ENCODE measurements at regions not wholly inside any gene's neighbourhood (a gene's known extent, or its start where the extent isn't known, plus 50 kb on each side); places are given as distances from the start of the nearest gene placed in this dataset.

DNA sequence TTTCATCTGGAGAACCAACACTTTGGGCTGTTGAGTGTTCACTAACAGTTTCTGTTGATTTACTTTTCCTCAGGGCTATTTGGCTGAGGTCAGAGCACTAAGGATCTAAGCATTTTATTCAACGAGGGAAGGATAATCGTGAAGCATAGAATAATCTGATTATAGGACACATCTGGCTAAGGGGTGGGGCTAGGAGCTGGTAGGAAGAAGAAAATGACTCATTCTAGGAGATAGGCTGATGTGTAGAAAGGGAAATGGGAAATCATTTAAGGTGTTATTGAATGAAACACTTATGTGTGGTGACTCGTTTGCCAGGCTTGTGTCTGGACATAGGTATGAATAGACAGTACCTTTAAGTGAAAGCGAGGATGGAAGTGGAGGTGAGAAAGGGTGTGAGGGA is 167.2 kb downstream of the ETNK1 start:
- no peak overlapping the region for H3K27ac ChIP-seq (ENCODE audit: low read length)
- H3K27me3 ChIP-seq (ENCODE audit: control insufficient read depth, insufficient read depth, low read length): no peaks in the 10 kb centered on the region
- H3K4me1 ChIP-seq (ENCODE audit: control insufficient read depth, low read depth, low read length): no peaks in the 10 kb centered on the region
- H3K4me3 ChIP-seq (ENCODE audit: low read length): no peak overlapping the region
- H3K9ac ChIP-seq (ENCODE audit: low read length): no peak overlapping the region
- H3K36me3 ChIP-seq (ENCODE audit: control insufficient read depth, low read depth, low read length): no peaks in the 10 kb centered on the region
- H3K9me3 ChIP-seq (ENCODE audit: control insufficient read depth, low read depth, low read length): no peaks in the 10 kb centered on the region

DNA sequence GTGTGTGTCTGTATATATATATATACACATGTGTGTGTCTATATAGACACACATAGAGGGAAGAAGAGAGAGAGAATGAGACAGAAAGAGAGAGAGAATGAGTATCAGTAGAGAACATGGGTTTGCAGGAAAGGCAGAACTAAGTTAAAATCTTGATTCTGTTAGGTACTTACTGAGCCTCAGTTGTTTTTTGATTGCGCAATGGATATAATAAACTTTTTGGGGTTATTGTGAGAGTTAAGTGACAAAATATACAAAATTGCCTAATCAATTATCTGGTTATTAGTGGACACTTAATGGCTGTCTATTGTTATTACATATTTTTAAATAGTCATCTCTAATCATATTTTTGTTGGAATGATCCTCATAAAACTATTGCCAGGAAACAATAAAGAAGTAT is 169.0 kb downstream of the ETNK1 start:
- H3K36me3 ChIP-seq (ENCODE audit: control insufficient read depth, low read depth, low read length): no peaks in the 10 kb centered on the region
- no peak overlapping the region for H3K9ac ChIP-seq (ENCODE audit: low read length)
- H3K27ac ChIP-seq (ENCODE audit: low read length): no peak overlapping the region
- H3K27me3 ChIP-seq (ENCODE audit: control insufficient read depth, insufficient read depth, low read length): no peaks in the 10 kb centered on the region
- H3K4me1 ChIP-seq (ENCODE audit: control insufficient read depth, low read depth, low read length): peaks cover 5% of the 10 kb centered on the region
- H3K4me3 ChIP-seq (ENCODE audit: low read length): no peak overlapping the region
- H3K9me3 ChIP-seq (ENCODE audit: control insufficient read depth, low read depth, low read length): no peaks in the 10 kb centered on the region

GRCh38 chr12:22796941-22797630 is 172.1 kb downstream of the ETNK1 start:
- Histone ChIP-seq H3K4me3 (ENCODE audit: low read length) (no peak overlapping the region), H3K9ac (ENCODE audit: low read length) (no peak overlapping the region), H3K36me3 (ENCODE audit: control insufficient read depth, low read depth, low read length) (no peaks in the 10 kb centered on the region), H3K27ac (ENCODE audit: low read length) (no peak overlapping the region), H3K4me1 (ENCODE audit: control insufficient read depth, low read depth, low read length) (peaks cover 5% of the 10 kb centered on the region), H3K27me3 (ENCODE audit: control insufficient read depth, insufficient read depth, low read length) (no peaks in the 10 kb centered on the region), H3K9me3 (ENCODE audit: control insufficient read depth, low read depth, low read length) (no peaks in the 10 kb centered on the region)

GRCh38 chr12:22797701-22798100 is 172.7 kb downstream of the ETNK1 start:
- no peaks in the 10 kb centered on the region for H3K36me3 ChIP-seq (ENCODE audit: control insufficient read depth, low read depth, low read length)
- no peak overlapping the region for H3K4me3 ChIP-seq (ENCODE audit: low read length)
- H3K27me3 ChIP-seq (ENCODE audit: control insufficient read depth, insufficient read depth, low read length): no peaks in the 10 kb centered on the region
- no peak overlapping the region for H3K9ac ChIP-seq (ENCODE audit: low read length)
- peaks cover 5% of the 10 kb centered on the region for H3K4me1 ChIP-seq (ENCODE audit: control insufficient read depth, low read depth, low read length)
- no peak overlapping the region for H3K27ac ChIP-seq (ENCODE audit: low read length)
- H3K9me3 ChIP-seq (ENCODE audit: control insufficient read depth, low read depth, low read length): no peaks in the 10 kb centered on the region

DNA sequence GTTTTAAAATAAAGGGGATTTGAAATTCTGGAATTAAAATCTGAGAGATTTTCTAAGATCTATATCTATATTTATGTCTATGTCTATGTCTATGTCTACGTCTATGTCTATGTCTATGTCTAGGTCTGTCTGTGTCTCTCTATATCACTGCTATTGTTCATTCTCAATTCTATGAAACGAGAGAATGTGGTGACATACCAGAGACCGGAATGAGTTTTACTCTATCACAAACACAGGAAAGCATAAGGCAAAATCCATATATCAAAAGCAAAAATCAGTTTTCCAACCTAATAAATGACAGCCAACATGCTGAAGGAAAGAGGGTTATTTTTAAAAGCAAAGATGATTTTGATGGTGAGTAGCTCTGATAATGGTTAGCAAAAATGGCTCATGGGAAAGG is 173.1 kb downstream of the ETNK1 start:
- Histone ChIP-seq H3K36me3 (ENCODE audit: control insufficient read depth, low read depth, low read length) (no peaks in the 10 kb centered on the region), H3K27me3 (ENCODE audit: control insufficient read depth, insufficient read depth, low read length) (no peaks in the 10 kb centered on the region), H3K4me1 (ENCODE audit: control insufficient read depth, low read depth, low read length) (peaks cover 5% of the 10 kb centered on the region), H3K4me3 (ENCODE audit: low read length) (no peak overlapping the region), H3K9me3 (ENCODE audit: control insufficient read depth, low read depth, low read length) (no peaks in the 10 kb centered on the region), H3K9ac (ENCODE audit: low read length) (no peak overlapping the region), H3K27ac (ENCODE audit: low read length) (no peak overlapping the region)

DNA sequence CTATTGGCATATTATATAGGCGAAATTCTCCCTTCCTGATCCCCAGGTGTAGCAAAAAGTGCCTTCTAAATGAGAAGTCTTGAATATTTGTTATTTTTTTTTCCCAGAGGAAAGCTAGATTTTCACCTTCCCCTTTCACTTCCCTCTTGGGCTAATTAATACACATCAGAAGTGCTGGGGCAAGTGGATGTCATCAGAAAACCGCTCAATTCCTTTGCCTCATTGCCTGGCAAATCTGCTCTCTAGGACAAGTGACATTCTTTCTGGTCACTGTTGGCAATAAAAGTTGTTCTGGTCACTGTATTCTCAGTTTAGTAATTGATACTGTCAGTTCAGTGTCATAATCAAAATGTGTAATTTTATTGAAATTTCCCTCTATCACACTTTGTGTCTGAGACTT is 174.5 kb downstream of the ETNK1 start:
- H3K9ac ChIP-seq (ENCODE audit: low read length): no peak overlapping the region

DNA sequence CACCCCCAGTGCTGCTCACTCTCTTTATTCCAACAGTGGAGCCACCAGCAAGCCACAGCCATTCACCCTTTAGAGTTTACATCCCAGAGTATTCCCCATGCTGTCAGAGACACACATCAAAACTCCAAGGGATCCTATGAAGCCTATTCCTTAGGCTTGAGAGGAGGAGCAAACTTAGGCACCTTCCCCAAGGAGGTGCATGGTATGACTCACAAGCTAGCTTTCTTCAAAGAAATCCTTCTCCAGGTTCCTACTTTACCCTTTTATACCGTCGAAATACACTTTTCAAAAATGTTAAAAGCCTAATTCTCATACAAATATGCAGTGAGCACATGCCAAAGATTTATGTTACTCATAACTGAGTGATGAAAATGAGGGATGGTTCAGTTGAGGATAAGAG is 175.4 kb downstream of the ETNK1 start:
- Histone ChIP-seq H3K4me1 (ENCODE audit: control insufficient read depth, low read depth, low read length) (peaks cover 5% of the 10 kb centered on the region), H3K27me3 (ENCODE audit: control insufficient read depth, insufficient read depth, low read length) (no peaks in the 10 kb centered on the region), H3K27ac (ENCODE audit: low read length) (no peak overlapping the region), H3K9me3 (ENCODE audit: control insufficient read depth, low read depth, low read length) (no peaks in the 10 kb centered on the region), H3K36me3 (ENCODE audit: control insufficient read depth, low read depth, low read length) (no peaks in the 10 kb centered on the region), H3K4me3 (ENCODE audit: low read length) (no peak overlapping the region), H3K9ac (ENCODE audit: low read length) (no peak overlapping the region)

More for the DNA sequence above, 174.5 kb downstream of the ETNK1 start:
- Histone ChIP-seq H3K4me1 (ENCODE audit: control insufficient read depth, low read depth, low read length) (peaks cover 5% of the 10 kb centered on the region), H3K9me3 (ENCODE audit: control insufficient read depth, low read depth, low read length) (no peaks in the 10 kb centered on the region), H3K36me3 (ENCODE audit: control insufficient read depth, low read depth, low read length) (no peaks in the 10 kb centered on the region), H3K27ac (ENCODE audit: low read length) (no peak overlapping the region), H3K4me3 (ENCODE audit: low read length) (no peak overlapping the region), H3K27me3 (ENCODE audit: control insufficient read depth, insufficient read depth, low read length) (no peaks in the 10 kb centered on the region)

GRCh38 chr12:22802883-22803630 is 178.1 kb downstream of the ETNK1 start:
- Histone ChIP-seq H3K4me1 (ENCODE audit: control insufficient read depth, low read depth, low read length) (peaks cover 5% of the 10 kb centered on the region), H3K27ac (ENCODE audit: low read length) (no peak overlapping the region), H3K9ac (ENCODE audit: low read length) (no peak overlapping the region), H3K27me3 (ENCODE audit: control insufficient read depth, insufficient read depth, low read length) (no peaks in the 10 kb centered on the region), H3K9me3 (ENCODE audit: control insufficient read depth, low read depth, low read length) (no peaks in the 10 kb centered on the region), H3K36me3 (ENCODE audit: control insufficient read depth, low read depth, low read length) (no peaks in the 10 kb centered on the region), H3K4me3 (ENCODE audit: low read length) (no peak overlapping the region)

GRCh38 chr12:22803725-22804124 is 178.8 kb downstream of the ETNK1 start:
- no peaks in the 10 kb centered on the region for H3K27me3 ChIP-seq (ENCODE audit: control insufficient read depth, insufficient read depth, low read length)
- H3K4me1 ChIP-seq (ENCODE audit: control insufficient read depth, low read depth, low read length): no peaks in the 10 kb centered on the region
- H3K9ac ChIP-seq (ENCODE audit: low read length): no peak overlapping the region
- H3K9me3 ChIP-seq (ENCODE audit: control insufficient read depth, low read depth, low read length): no peaks in the 10 kb centered on the region
- no peaks in the 10 kb centered on the region for H3K36me3 ChIP-seq (ENCODE audit: control insufficient read depth, low read depth, low read length)
- H3K4me3 ChIP-seq (ENCODE audit: low read length): no peak overlapping the region
- H3K27ac ChIP-seq (ENCODE audit: low read length): no peak overlapping the region

GRCh38 chr12:22808860-22809259 is 183.9 kb downstream of the ETNK1 start:
- Histone ChIP-seq H3K27ac (ENCODE audit: low read length) (no peak overlapping the region), H3K4me3 (ENCODE audit: low read length) (no peak overlapping the region), H3K9me3 (ENCODE audit: control insufficient read depth, low read depth, low read length) (no peaks in the 10 kb centered on the region), H3K36me3 (ENCODE audit: control insufficient read depth, low read depth, low read length) (no peaks in the 10 kb centered on the region), H3K4me1 (ENCODE audit: control insufficient read depth, low read depth, low read length) (no peaks in the 10 kb centered on the region), H3K9ac (ENCODE audit: low read length) (no peak overlapping the region), H3K27me3 (ENCODE audit: control insufficient read depth, insufficient read depth, low read length) (no peaks in the 10 kb centered on the region)

DNA sequence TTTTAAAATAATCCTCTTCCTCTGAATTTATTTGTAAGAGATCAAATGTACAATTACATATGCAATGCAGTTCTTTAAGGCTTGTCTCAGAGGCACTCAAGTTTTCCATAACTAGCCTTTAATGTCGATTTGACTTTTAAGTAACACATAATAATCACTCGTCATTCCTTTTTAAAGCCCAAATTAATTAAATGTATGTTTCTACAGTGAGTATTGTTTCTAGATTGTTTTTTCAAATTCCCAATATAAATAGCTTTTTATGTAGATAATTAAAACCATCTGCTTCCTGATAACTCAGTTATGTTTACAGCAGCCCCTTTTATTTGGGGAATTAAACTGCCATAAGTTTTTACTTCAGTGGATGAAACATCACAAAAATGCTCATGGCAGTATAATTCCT is 185.1 kb downstream of the ETNK1 start:
- H3K9me3 ChIP-seq (ENCODE audit: control insufficient read depth, low read depth, low read length): no peaks in the 10 kb centered on the region
- H3K4me1 ChIP-seq (ENCODE audit: control insufficient read depth, low read depth, low read length): no peaks in the 10 kb centered on the region
- H3K4me3 ChIP-seq (ENCODE audit: low read length): no peak overlapping the region
- H3K27me3 ChIP-seq (ENCODE audit: control insufficient read depth, insufficient read depth, low read length): no peaks in the 10 kb centered on the region
- no peak overlapping the region for H3K9ac ChIP-seq (ENCODE audit: low read length)
- no peaks in the 10 kb centered on the region for H3K36me3 ChIP-seq (ENCODE audit: control insufficient read depth, low read depth, low read length)
- no peak overlapping the region for H3K27ac ChIP-seq (ENCODE audit: low read length)

GRCh38 chr12:22812531-22812930 is 187.6 kb downstream of the ETNK1 start:
- Histone ChIP-seq H3K27me3 (ENCODE audit: control insufficient read depth, insufficient read depth, low read length) (no peaks in the 10 kb centered on the region), H3K4me3 (ENCODE audit: low read length) (no peak overlapping the region), H3K9ac (ENCODE audit: low read length) (no peak overlapping the region), H3K9me3 (ENCODE audit: control insufficient read depth, low read depth, low read length) (no peaks in the 10 kb centered on the region), H3K27ac (ENCODE audit: low read length) (no peak overlapping the region), H3K4me1 (ENCODE audit: control insufficient read depth, low read depth, low read length) (peaks cover 3% of the 10 kb centered on the region), H3K36me3 (ENCODE audit: control insufficient read depth, low read depth, low read length) (no peaks in the 10 kb centered on the region)

Data from iPS-18a (cell line).